Spleen (tissue), 11 donors: ENCODE measurements at regions not wholly inside any gene's neighbourhood (a gene's known extent, or its start where the extent isn't known, plus 50 kb on each side); places are given as distances from the start of the nearest gene placed in this dataset.

Source experiments
- DNase-seq: peaks from one replicate; pipeline ENCODE4 v3.0.0-alpha.2; 2020
- H3K27ac ChIP-seq, 8 donors: fragments of 200-600 bp; sonication (generic) in 7 of 8; 1 replicate in 4 of 8; 2 replicates in 4 of 8; pipeline versions ENCODE4 v1.5.0 to v1.8.0; 2016 to 2021; ENCODE audit warnings: inconsistent platforms in 4 of 8, mild to moderate bottlenecking in 4 of 8, moderate library complexity in 1 of 8
- H3K27me3 ChIP-seq, 7 donors: fragments of 200-600 bp; sonication (generic) in 6 of 7; replicated peaks in 1 of 7; 1 replicate in 4 of 7; 2 replicates in 3 of 7; pipeline versions ENCODE4 v1.5.0 to v1.8.0; 2016 to 2021; ENCODE audit warnings: inconsistent platforms in 3 of 7, mild to moderate bottlenecking in 1 of 7
- H3K36me3 ChIP-seq, 6 donors: fragments of 200-600 bp; sonication (generic) in 5 of 6; 1 replicate in 4 of 6; 2 replicates in 2 of 6; pipeline versions ENCODE4 v1.5.0 to v1.8.0; 2016 to 2021; ENCODE audit warnings: inconsistent platforms in 2 of 6
- H3K4me1 ChIP-seq, 6 donors: fragments of 200-600 bp; sonication (generic) in 5 of 6; 1 replicate in 3 of 6; 2 replicates in 3 of 6; pipeline versions ENCODE4 v1.5.0 to v1.8.0; 2016 to 2021; ENCODE audit warnings: inconsistent platforms in 3 of 6
- H3K4me3 ChIP-seq, 8 donors: fragments of 200-600 bp; sonication (generic) in 7 of 8; 1 replicate in 4 of 8; 2 replicates in 4 of 8; pipeline versions ENCODE4 v1.5.0 to v1.8.0; 2016 to 2021; ENCODE audit warnings: inconsistent platforms in 4 of 8, mild to moderate bottlenecking in 4 of 8, moderate library complexity in 2 of 8
- H3K9me3 ChIP-seq, 8 donors: fragments of 200-600 bp; sonication (generic) in 7 of 8; 1 replicate in 4 of 8; 2 replicates in 4 of 8; pipeline versions ENCODE4 v1.5.0 to v1.8.0; 2016 to 2021; ENCODE audit warnings: inconsistent platforms in 4 of 8
- CTCF ChIP-seq, 11 experiments: fragments of 200-600 bp in 7 of 11; fragments of 450-650 bp in 4 of 11; sonication (generic) in 4 of 11; IDR thresholded peaks in 8 of 11; conservative IDR thresholded peaks in 3 of 11; 1 replicate in 7 of 11; 2 replicates in 4 of 11; pipeline versions ENCODE4 v1.4.0 to v1.8.0; 2016 to 2021; ENCODE audit warnings: antibody characterized with exemption in 11 of 11, inconsistent platforms in 4 of 11, mild to moderate bottlenecking in 1 of 11
- POLR2A ChIP-seq, 3 donors: fragments of 450-650 bp; IDR thresholded peaks; one replicate each; pipeline ENCODE4 v1.5.1; 2017; ENCODE audit warnings: antibody characterized with exemption in 3 of 3, mild to moderate bottlenecking in 1 of 3
- POLR2AphosphoS5 ChIP-seq, 3 donors: sonication (generic); formaldehyde crosslinking; IDR thresholded peaks; one replicate each; pipeline ENCODE4 v1.5.1; 2017; ENCODE audit warnings: antibody characterized with exemption in 3 of 3
- WGBS, 5 donors: extraction: QIAGEN DNeasy Blood & Tissue Kit in 3 of 5; methylation state at CpG; one replicate each; pipeline versions ENCODE4 v1.1.5 to v1.1.7; 2013 to 2018; 5-methylcytosine and 5-hydroxymethylcytosine counted together
- intact Hi-C: fragments of 100-400 bp; cut with DNase I; formaldehyde crosslinking; loops from one replicate; pipeline ENCODE4 v1.15.0; 2023; ENCODE audit warnings: low total_unique reads
- donor health status: healthy with polysubstance abuse.
- donor health status: DM: no; HTN: no; CAD: no; lungs with moderate emphysema.
- donor health status: DM: no; HTN: no; CAD: no.
- donor health status: Bipolar disorder and iron deficiency.
- donor health status: healthy.
- donor health status: DM: no; HTN: no; CAD: no.
- donor health status: DM: yes; HTN: yes; CAD: no.

GRCh38 chr3:8444883-8445282 is 56.7 kb upstream of the LMCD1 start:
- H3K4me1 ChIP-seq, result peaks cover 8 to 45% (median 25%) of the 10 kb centered on the region in 6 donors
- no peaks in the 10 kb centered on the region for H3K27me3 ChIP-seq
- H3K27ac ChIP-seq, result peak overlapping the region; percentile 35 to 84 (median 72)
- TF ChIP-seq POLR2AphosphoS5 (IDR thresholded peaks at IDR 0.05) (no peak), CTCF (IDR thresholded peaks at IDR 0.05 in 8 of 11, conservative IDR thresholded peaks at IDR 0.05 in 3 of 11) (no peak), POLR2A (IDR thresholded peaks at IDR 0.05) (no peak)
- intact Hi-C loops, result loop anchor here (5.0 kb wide), 1 partner anchor 177 kb away; no protein-coding TSS in a partner anchor
- no peaks in the 10 kb centered on the region for H3K36me3 ChIP-seq
- H3K9me3 ChIP-seq, result peaks cover 0 to 4% (median 0%) of the 10 kb centered on the region in 8 donors
- WGBS, 5 donors, result 81 to 89% (median 85%) methylated on average over 3 of the region's 3 CpGs
- no peak for DNase-seq
- no peak overlapping the region for H3K4me3 ChIP-seq

GRCh38 chr3:8445861-8446260 is 55.8 kb upstream of the LMCD1 start:
- Histone ChIP-seq H3K4me1 (peaks cover 8 to 45% (median 25%) of the 10 kb centered on the region in 6 donors), H3K4me3 (no peak overlapping the region), H3K27ac (peak overlapping the region in 1 of 8 donors; percentile 74), H3K36me3 (no peaks in the 10 kb centered on the region), H3K9me3 (no peaks in the 10 kb centered on the region), H3K27me3 (no peaks in the 10 kb centered on the region)
- 60 to 76% (median 62%) methylated on average over 2 of the region's 2 CpGs for WGBS, 5 donors
- DNase-seq, result no peak
- intact Hi-C loops, result no loop called here
- no peak for TF ChIP-seq POLR2A (IDR thresholded peaks at IDR 0.05)
- TF ChIP-seq CTCF (IDR thresholded peaks at IDR 0.05 in 8 of 11, conservative IDR thresholded peaks at IDR 0.05 in 3 of 11), result no peak
- no peak for TF ChIP-seq POLR2AphosphoS5 (IDR thresholded peaks at IDR 0.05)

- TF ChIP-seq POLR2AphosphoS5 (IDR thresholded peaks at IDR 0.05) (no peak), CTCF (IDR thresholded peaks at IDR 0.05 in 8 of 11, conservative IDR thresholded peaks at IDR 0.05 in 3 of 11) (no peak), POLR2A (IDR thresholded peaks at IDR 0.05) (no peak)
- no peak overlapping the region for H3K27ac ChIP-seq
- no peaks in the 10 kb centered on the region for H3K27me3 ChIP-seq
- intact Hi-C loops, result no loop called here
- no peaks in the 10 kb centered on the region for H3K9me3 ChIP-seq
- no peaks in the 10 kb centered on the region for H3K36me3 ChIP-seq
- WGBS, 5 donors, result 90 to 100% (median 97%) methylated on average over 2 of the region's 2 CpGs
- DNase-seq, result no peak
- peaks cover 8 to 42% (median 23%) of the 10 kb centered on the region in 6 donors for H3K4me1 ChIP-seq
- H3K4me3 ChIP-seq, result no peak overlapping the region
Measured at GRCh38 chr3:8446845-8447244, 54.8 kb upstream of the LMCD1 start.

- intact Hi-C loops, result no loop called here
- no peaks in the 10 kb centered on the region for H3K36me3 ChIP-seq
- no peaks in the 10 kb centered on the region for H3K27me3 ChIP-seq
- H3K9me3 ChIP-seq, result no peaks in the 10 kb centered on the region
- H3K4me3 ChIP-seq, result no peak overlapping the region
- H3K4me1 ChIP-seq, result peaks cover 0 to 4% (median under 1%) of the 10 kb centered on the region in 6 donors
- no peak for DNase-seq
- no peak overlapping the region for H3K27ac ChIP-seq
- TF ChIP-seq POLR2AphosphoS5 (IDR thresholded peaks at IDR 0.05) (no peak), CTCF (IDR thresholded peaks at IDR 0.05 in 8 of 11, conservative IDR thresholded peaks at IDR 0.05 in 3 of 11) (peak in 1 of 11 experiments; percentile 17)
Measured at GRCh38 chr3:8450618-8451017, 51.0 kb upstream of the LMCD1 start.
